ENCODE measurements at regions not wholly inside any gene's neighbourhood (a gene's known extent, or its start where the extent isn't known, plus 50 kb on each side); places are given as distances from the start of the nearest gene placed in this dataset.

DNA sequence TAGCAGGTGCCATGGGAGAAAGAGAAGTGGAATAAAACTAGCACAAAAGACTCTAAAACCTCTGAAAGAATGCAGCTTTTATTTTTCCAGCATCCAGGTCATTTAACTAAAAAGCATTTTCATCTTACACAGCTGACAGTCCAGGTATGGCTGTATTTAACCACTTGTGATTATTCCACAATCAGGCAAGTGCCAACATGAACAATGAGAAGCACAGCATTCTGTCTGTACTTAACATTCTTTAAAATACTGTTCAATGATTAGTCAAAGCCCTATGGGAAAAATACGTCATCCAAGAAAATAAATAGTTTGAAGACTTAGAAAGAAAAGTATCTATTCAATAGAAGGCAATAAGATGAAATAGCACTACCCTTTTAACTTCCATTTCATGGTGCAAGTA, 246.9 kb downstream of the LIG4 start:
- Histone ChIP-seq H3K79me2 (ENCODE audit: insufficient read depth) (no peaks in the 10 kb centered on the region), H3K36me3 (replicated peaks in 1 of 2; ENCODE audit: control insufficient read depth in 1 of 2, insufficient read depth in 2 of 2, low read length in 1 of 2) (no peaks in the 10 kb centered on the region), H3K27me3 (ENCODE audit: insufficient read depth) (no peaks in the 10 kb centered on the region), H3F3A (replicated peaks; ENCODE audit: insufficient read depth) (no peaks in the 10 kb centered on the region), H3K27ac (ENCODE audit: low read depth in 2 of 2, low read length in 1 of 2) (no peak overlapping the region), H3K4me3 (ENCODE audit: low read depth in 2 of 2, low read length in 1 of 2) (no peak overlapping the region), H2AFZ (ENCODE audit: low read depth) (no peak overlapping the region), H4K20me1 (ENCODE audit: insufficient read depth) (no peaks in the 10 kb centered on the region), H3K4me2 (no peak overlapping the region), H3K9me2 (no peaks in the 10 kb centered on the region), H3K4me1 (ENCODE audit: control insufficient read depth in 1 of 2, insufficient read depth in 2 of 2, low read depth in 1 of 2, low read length in 1 of 2) (no peaks in the 10 kb centered on the region; a peak in 1 of 4 replicates), H3K9ac (no peak overlapping the region), H3K9me3 (no peaks in the 10 kb centered on the region)
- no peak for DNase-seq
- ChIA-PET POLR2A (no interaction called here), CTCF (no interaction called here)
- 37% methylated on average over 1 of the region's 1 CpG for WGBS (ENCODE audit: low lambda C conversion rate)
- TF ChIP-seq, protein P1, sequence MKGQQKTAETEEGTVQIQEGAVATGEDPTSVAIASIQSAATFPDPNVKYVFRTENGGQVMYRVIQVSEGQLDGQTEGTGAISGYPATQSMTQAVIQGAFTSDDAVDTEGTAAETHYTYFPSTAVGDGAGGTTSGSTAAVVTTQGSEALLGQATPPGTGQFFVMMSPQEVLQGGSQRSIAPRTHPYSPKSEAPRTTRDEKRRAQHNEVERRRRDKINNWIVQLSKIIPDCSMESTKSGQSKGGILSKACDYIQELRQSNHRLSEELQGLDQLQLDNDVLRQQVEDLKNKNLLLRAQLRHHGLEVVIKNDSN (IDR thresholded peaks at IDR 0.05; ENCODE audit: borderline replicate concordance, low read depth), result no peak
- TF ChIP-seq, protein P2, sequence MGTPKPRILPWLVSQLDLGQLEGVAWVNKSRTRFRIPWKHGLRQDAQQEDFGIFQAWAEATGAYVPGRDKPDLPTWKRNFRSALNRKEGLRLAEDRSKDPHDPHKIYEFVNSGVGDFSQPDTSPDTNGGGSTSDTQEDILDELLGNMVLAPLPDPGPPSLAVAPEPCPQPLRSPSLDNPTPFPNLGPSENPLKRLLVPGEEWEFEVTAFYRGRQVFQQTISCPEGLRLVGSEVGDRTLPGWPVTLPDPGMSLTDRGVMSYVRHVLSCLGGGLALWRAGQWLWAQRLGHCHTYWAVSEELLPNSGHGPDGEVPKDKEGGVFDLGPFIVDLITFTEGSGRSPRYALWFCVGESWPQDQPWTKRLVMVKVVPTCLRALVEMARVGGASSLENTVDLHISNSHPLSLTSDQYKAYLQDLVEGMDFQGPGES (IDR thresholded peaks at IDR 0.05; ENCODE audit: low read depth, low read length), result no peak
- TF ChIP-seq ELF1 (IDR thresholded peaks at IDR 0.05), result no peak
- TF ChIP-seq, protein P3, sequence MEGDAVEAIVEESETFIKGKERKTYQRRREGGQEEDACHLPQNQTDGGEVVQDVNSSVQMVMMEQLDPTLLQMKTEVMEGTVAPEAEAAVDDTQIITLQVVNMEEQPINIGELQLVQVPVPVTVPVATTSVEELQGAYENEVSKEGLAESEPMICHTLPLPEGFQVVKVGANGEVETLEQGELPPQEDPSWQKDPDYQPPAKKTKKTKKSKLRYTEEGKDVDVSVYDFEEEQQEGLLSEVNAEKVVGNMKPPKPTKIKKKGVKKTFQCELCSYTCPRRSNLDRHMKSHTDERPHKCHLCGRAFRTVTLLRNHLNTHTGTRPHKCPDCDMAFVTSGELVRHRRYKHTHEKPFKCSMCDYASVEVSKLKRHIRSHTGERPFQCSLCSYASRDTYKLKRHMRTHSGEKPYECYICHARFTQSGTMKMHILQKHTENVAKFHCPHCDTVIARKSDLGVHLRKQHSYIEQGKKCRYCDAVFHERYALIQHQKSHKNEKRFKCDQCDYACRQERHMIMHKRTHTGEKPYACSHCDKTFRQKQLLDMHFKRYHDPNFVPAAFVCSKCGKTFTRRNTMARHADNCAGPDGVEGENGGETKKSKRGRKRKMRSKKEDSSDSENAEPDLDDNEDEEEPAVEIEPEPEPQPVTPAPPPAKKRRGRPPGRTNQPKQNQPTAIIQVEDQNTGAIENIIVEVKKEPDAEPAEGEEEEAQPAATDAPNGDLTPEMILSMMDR (IDR thresholded peaks at IDR 0.05), result no peak
- no peak for TF ChIP-seq RCOR1 (IDR thresholded peaks at IDR 0.05; ENCODE audit: low read length)

DNA sequence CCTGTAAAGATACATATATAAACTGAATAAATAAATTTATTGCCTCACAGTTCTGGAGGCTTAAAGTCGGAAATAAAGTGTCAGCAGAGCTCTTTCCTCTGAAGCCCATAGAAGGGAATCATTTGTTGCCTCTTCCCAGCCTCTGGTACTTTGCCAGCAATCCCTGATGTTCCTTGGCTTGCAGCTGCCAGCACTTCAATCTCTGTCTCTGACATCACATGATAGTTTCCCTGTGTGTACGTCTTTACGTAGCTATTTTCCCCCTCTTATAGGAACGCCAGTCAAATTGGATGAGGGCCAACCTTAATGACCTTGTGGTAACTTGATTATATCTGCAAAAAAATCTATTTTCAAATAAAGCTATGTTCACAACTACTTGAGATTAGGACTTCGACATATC, 250.9 kb downstream of the LIG4 start:
- CTCF ChIA-PET, result interaction anchor here (0.8 kb wide), 1 partner anchor 13 kb away, joined by 3 read pairs; no protein-coding TSS in a partner anchor
- H3K9me3 ChIP-seq, result no peaks in the 10 kb centered on the region
- H2AFZ ChIP-seq (ENCODE audit: low read depth), result no peak overlapping the region
- H3K9ac ChIP-seq, result no peak overlapping the region
- H3K4me1 ChIP-seq (ENCODE audit: control insufficient read depth in 1 of 2, insufficient read depth in 2 of 2, low read depth in 1 of 2, low read length in 1 of 2), result no peaks in the 10 kb centered on the region; a peak in 1 of 4 replicates
- no peaks in the 10 kb centered on the region for H4K20me1 ChIP-seq (ENCODE audit: insufficient read depth)
- no peak overlapping the region for H3K27ac ChIP-seq (ENCODE audit: low read depth in 2 of 2, low read length in 1 of 2)
- no peaks in the 10 kb centered on the region for H3K36me3 ChIP-seq (replicated peaks in 1 of 2; ENCODE audit: control insufficient read depth in 1 of 2, insufficient read depth in 2 of 2, low read length in 1 of 2)
- no peak overlapping the region for H3K4me2 ChIP-seq
- POLR2A ChIA-PET, result interaction anchor here (0.6 kb wide), 1 partner anchor 19 kb away, joined by 4 read pairs; no protein-coding TSS in a partner anchor
- no peaks in the 10 kb centered on the region for H3F3A ChIP-seq (replicated peaks; ENCODE audit: insufficient read depth)
- WGBS (ENCODE audit: low lambda C conversion rate), result 27% methylated on average over 5 of the region's 5 CpGs
- H3K4me3 ChIP-seq (ENCODE audit: low read depth in 2 of 2, low read length in 1 of 2), result no peak overlapping the region
- DNase-seq, result no peak
- no peaks in the 10 kb centered on the region for H3K9me2 ChIP-seq
- no peaks in the 10 kb centered on the region for H3K27me3 ChIP-seq (ENCODE audit: insufficient read depth)
- no peaks in the 10 kb centered on the region for H3K79me2 ChIP-seq (ENCODE audit: insufficient read depth)
- TF ChIP-seq RFX5 (IDR thresholded peaks at IDR 0.05; ENCODE audit: low read length), result no peak
- TF ChIP-seq, protein P4, sequence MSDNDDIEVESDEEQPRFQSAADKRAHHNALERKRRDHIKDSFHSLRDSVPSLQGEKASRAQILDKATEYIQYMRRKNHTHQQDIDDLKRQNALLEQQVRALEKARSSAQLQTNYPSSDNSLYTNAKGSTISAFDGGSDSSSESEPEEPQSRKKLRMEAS (IDR thresholded peaks at IDR 0.05; ENCODE audit: low read depth), result no peak
- TF ChIP-seq YY1 (IDR thresholded peaks at IDR 0.05; ENCODE audit: low read depth), result no peak
- no peak for TF ChIP-seq TEAD4 (IDR thresholded peaks at IDR 0.05; ENCODE audit: borderline replicate concordance, insufficient read depth)
- no peak for TF ChIP-seq GATA2 (CRISPR knock-in tag; IDR thresholded peaks at IDR 0.05)
- TF ChIP-seq, protein P5, sequence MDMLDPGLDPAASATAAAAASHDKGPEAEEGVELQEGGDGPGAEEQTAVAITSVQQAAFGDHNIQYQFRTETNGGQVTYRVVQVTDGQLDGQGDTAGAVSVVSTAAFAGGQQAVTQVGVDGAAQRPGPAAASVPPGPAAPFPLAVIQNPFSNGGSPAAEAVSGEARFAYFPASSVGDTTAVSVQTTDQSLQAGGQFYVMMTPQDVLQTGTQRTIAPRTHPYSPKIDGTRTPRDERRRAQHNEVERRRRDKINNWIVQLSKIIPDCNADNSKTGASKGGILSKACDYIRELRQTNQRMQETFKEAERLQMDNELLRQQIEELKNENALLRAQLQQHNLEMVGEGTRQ (IDR thresholded peaks at IDR 0.05; ENCODE audit: borderline replicate concordance, low read depth, low read length), result no peak
